Mesodermal cell (in vitro differentiated cells): ENCODE measurements at regions not wholly inside any gene's neighbourhood (a gene's known extent, or its start where the extent isn't known, plus 50 kb on each side); places are given as distances from the start of the nearest gene placed in this dataset.

ENCODE experiments used
- H3K27ac ChIP-seq: 2 replicates; pipeline ENCODE4 v1.7.0; 2013; ENCODE audit warnings: mild to moderate bottlenecking, low read depth, low read length, moderate library complexity; ENCODE audit not compliant: severe bottlenecking
- H3K36me3 ChIP-seq: 2 replicates; pipeline ENCODE4 v1.7.1; 2013; ENCODE audit warnings: mild to moderate bottlenecking, low read length, moderate library complexity; ENCODE audit not compliant: control insufficient read depth, insufficient read depth
- H3K4me1 ChIP-seq: one replicate; pipeline ENCODE4 v1.7.1; 2013; ENCODE audit warnings: mild to moderate bottlenecking, low read length; ENCODE audit not compliant: insufficient read depth, control insufficient read depth, poor library complexity, severe bottlenecking
- H3K4me3 ChIP-seq: 2 replicates; pipeline ENCODE4 v1.7.0; 2013; ENCODE audit warnings: low read length, control low read depth, mild to moderate bottlenecking; ENCODE audit not compliant: insufficient read depth, poor library complexity, severe bottlenecking; ENCODE audit errors: extremely low read depth
- H3K9me3 ChIP-seq: 2 replicates; pipeline ENCODE4 v1.7.1; 2013; ENCODE audit warnings: mild to moderate bottlenecking, low read length, moderate library complexity; ENCODE audit not compliant: control insufficient read depth
- WGBS, 2 experiments: methylation state at CpG; one replicate each; pipeline ENCODE4 v1.1.5; 2013; ENCODE audit warnings: missing lambda C conversion rate in 2 of 2; ENCODE audit not compliant: insufficient coverage in 2 of 2; 5-methylcytosine and 5-hydroxymethylcytosine counted together

- Histone ChIP-seq H3K27ac (no peak overlapping the region), H3K4me3 (no peak overlapping the region), H3K4me1 (no peaks in the 10 kb centered on the region), H3K36me3 (no peaks in the 10 kb centered on the region), H3K9me3 (no peaks in the 10 kb centered on the region)
These were observed 1206.0 kb upstream of the C9orf72 start for GRCh38 chr9:28779243-28779642.

DNA sequence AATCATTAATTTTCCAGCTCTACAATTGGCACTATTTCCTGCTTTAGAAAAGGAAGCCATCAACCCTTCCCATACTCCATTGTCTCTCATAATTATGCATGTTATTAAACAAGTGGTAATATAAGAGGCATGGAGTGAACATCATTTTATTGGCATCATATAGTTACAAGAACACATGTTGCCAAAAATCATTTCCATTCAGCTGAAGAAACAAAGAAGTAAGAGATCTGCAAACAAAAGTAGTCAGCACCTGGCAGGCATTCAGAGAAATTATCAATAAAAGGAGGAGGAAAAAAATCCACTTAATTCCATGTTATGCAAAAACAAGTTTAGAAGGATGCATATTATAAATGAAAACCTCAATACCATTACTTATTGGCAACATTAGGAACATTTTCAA, 1208.2 kb upstream of the C9orf72 start:
- Histone ChIP-seq H3K4me3 (no peak overlapping the region), H3K27ac (no peak overlapping the region), H3K4me1 (no peaks in the 10 kb centered on the region), H3K36me3 (no peaks in the 10 kb centered on the region), H3K9me3 (no peaks in the 10 kb centered on the region)

DNA sequence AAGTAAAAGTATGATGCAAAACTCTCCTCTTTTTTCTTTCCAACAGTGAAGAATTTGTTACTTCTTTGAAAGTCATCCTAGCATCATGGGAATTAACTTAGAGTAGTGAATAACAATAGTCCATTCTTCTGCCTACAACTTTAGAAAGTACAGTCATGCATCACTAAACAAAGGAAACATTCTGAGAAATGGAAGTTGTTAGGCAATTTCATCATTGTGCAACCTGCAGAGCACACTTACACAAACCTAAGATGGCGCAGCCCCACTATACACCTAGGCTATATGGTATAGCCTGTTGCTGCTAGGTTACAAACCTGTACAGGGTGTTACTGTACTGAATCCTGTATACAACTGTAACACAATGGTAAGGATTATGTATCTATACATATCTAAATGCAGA, 1209.3 kb upstream of the C9orf72 start:
- no peak overlapping the region for H3K4me3 ChIP-seq
- WGBS, 2 experiments = no CpG with 5 or more reads among the region's 1 CpG
- H3K36me3 ChIP-seq = no peaks in the 10 kb centered on the region
- H3K4me1 ChIP-seq = no peaks in the 10 kb centered on the region
- no peaks in the 10 kb centered on the region for H3K9me3 ChIP-seq
- no peak overlapping the region for H3K27ac ChIP-seq

GRCh38 chr9:28792716-28793115, 1219.4 kb upstream of the C9orf72 start:
- Histone ChIP-seq H3K4me3 (no peak overlapping the region), H3K4me1 (no peaks in the 10 kb centered on the region), H3K9me3 (no peaks in the 10 kb centered on the region), H3K36me3 (no peaks in the 10 kb centered on the region), H3K27ac (no peak overlapping the region)

DNA sequence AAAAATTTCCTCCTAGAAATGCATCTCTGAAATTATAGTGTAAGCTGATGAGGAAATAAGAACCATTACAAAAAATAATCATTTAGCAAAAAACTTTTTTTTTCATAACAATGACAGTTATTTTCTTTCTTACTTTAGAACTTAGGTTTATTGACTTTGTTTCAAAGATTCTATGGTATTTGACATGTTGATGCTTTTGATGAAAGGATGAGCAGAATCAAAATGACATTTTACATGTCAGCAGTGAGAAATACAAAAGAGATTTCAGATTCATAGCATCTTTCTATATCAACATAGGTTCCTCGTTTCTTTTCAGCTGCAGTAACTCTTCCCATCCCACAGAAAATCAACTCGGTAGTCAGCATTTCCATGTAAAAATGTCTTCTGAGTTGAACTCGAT, 1226.6 kb upstream of the C9orf72 start:
- Histone ChIP-seq H3K4me1 (no peaks in the 10 kb centered on the region), H3K4me3 (no peak overlapping the region), H3K9me3 (no peaks in the 10 kb centered on the region), H3K27ac (no peak overlapping the region), H3K36me3 (no peaks in the 10 kb centered on the region)
- WGBS, 2 experiments = 79 to 100% methylated on average over 1 to 3 of the region's 3 CpGs

- H3K4me3 ChIP-seq = no peak overlapping the region
- no peaks in the 10 kb centered on the region for H3K9me3 ChIP-seq
- H3K27ac ChIP-seq = no peak overlapping the region
- whole genome bisulfite sequencing, 2 experiments = 100% methylated on average over 1 of the region's 1 CpG; no CpG with 5 or more reads in 1 of the 2 experiments
- no peaks in the 10 kb centered on the region for H3K4me1 ChIP-seq
- H3K36me3 ChIP-seq = no peaks in the 10 kb centered on the region
These were observed 1228.0 kb upstream of the C9orf72 start for GRCh38 chr9:28801144-28801799.

- Histone ChIP-seq H3K36me3 (no peaks in the 10 kb centered on the region), H3K9me3 (no peaks in the 10 kb centered on the region), H3K4me3 (no peak overlapping the region), H3K4me1 (no peaks in the 10 kb centered on the region), H3K27ac (no peak overlapping the region)
- WGBS, 2 experiments = no CpG with 5 or more reads among the region's 1 CpG
These were observed 1231.9 kb upstream of the C9orf72 start for GRCh38 chr9:28805197-28805596.

DNA sequence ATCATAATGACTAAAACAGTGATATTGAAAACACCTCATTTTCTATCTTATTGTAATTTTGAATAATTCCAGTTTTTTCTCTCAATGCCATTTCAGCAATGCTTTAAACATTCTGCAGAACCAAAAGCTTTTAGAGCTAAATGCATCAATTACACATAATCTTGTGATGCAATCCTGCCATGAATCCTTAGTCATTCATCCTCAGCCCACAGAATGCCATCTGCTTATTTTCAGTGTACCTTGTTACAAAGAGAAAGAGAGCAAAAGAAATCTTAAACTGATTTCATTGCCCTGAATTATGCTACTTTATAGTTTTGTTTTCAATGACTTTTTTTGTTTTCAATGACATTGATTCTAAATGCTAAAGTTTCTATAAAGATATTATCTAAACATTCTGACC, 1234.8 kb upstream of the C9orf72 start:
- no peaks in the 10 kb centered on the region for H3K9me3 ChIP-seq
- no peaks in the 10 kb centered on the region for H3K36me3 ChIP-seq
- no peak overlapping the region for H3K4me3 ChIP-seq
- peaks cover 4% of the 10 kb centered on the region for H3K4me1 ChIP-seq
- no peak overlapping the region for H3K27ac ChIP-seq

GRCh38 chr9:28810388-28811075, 1237.3 kb upstream of the C9orf72 start:
- no CpG with 5 or more reads among the region's 1 CpG for WGBS, 2 experiments
- no peaks in the 10 kb centered on the region for H3K36me3 ChIP-seq
- no peaks in the 10 kb centered on the region for H3K9me3 ChIP-seq
- peaks cover 4% of the 10 kb centered on the region for H3K4me1 ChIP-seq
- H3K27ac ChIP-seq = no peak overlapping the region
- H3K4me3 ChIP-seq = no peak overlapping the region

DNA sequence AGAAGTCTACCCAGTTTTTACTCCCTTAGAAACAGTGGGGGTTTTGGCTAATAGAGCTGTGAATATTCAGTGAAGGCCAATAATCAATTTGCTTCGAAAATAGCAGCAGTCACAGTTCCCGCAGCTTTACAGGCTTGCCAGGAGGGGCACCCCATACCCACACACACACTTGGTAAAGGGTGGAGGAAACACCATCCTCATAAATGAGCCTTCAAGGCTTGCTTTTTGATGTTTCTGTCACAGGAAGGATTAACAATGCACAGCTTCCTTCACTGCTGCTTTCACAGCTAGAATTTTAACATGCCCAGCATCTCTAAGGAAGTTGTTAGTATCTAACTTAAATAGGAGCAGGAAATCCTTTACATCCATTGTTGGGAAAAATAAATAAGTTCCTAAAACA, 1247.5 kb upstream of the C9orf72 start:
- Histone ChIP-seq H3K9me3 (no peaks in the 10 kb centered on the region), H3K4me1 (no peaks in the 10 kb centered on the region), H3K27ac (no peak overlapping the region), H3K36me3 (no peaks in the 10 kb centered on the region), H3K4me3 (no peak overlapping the region)
- WGBS, 2 experiments = no CpG with 5 or more reads among the region's 2 CpGs

- no peaks in the 10 kb centered on the region for H3K36me3 ChIP-seq
- no peak overlapping the region for H3K27ac ChIP-seq
- WGBS, 2 experiments = 80 to 100% methylated on average over 1 of the region's 2 CpGs
- H3K9me3 ChIP-seq = no peaks in the 10 kb centered on the region
- H3K4me3 ChIP-seq = no peak overlapping the region
- H3K4me1 ChIP-seq = no peaks in the 10 kb centered on the region
These were observed 1248.0 kb upstream of the C9orf72 start for GRCh38 chr9:28821240-28821639.
